Lung (tissue), 11 donors: ENCODE measurements at regions not wholly inside any gene's neighbourhood (a gene's known extent, or its start where the extent isn't known, plus 50 kb on each side); places are given as distances from the start of the nearest gene placed in this dataset.

Experiments
- ATAC-seq: fragments of 200-7000 bp; cut with Tn5 transposase; one replicate; pipeline ENCODE4 v1.9.1; 2020; ENCODE audit warnings: moderate number of reproducible peaks; ENCODE audit not compliant: insufficient read depth, low FRiP score
- DNase-seq, 3 donors: peaks; one replicate each; pipeline ENCODE4 v3.0.0-alpha.2; 2013 to 2017
- H3K27ac ChIP-seq, 2 donors: one replicate each; pipeline ENCODE4 v1.5.1; 2013; ENCODE audit warnings: mild to moderate bottlenecking in 2 of 2, moderate library complexity in 2 of 2, control low read depth in 1 of 2, inconsistent platforms in 1 of 2, low read depth in 1 of 2, low read length in 1 of 2
- H3K27me3 ChIP-seq, 3 donors: one replicate each; pipeline ENCODE4 v1.5.1; 2013; ENCODE audit warnings: low read length in 2 of 3; ENCODE audit not compliant: control insufficient read depth in 3 of 3, insufficient read depth in 3 of 3
- H3K36me3 ChIP-seq, 4 donors: one replicate each; pipeline ENCODE4 v1.5.1; 2013; ENCODE audit warnings: low read length in 4 of 4, mild to moderate bottlenecking in 1 of 4, moderate library complexity in 1 of 4; ENCODE audit not compliant: control insufficient read depth in 4 of 4, insufficient read depth in 4 of 4
- H3K4me1 ChIP-seq, 5 donors: one replicate each; pipeline ENCODE4 v1.5.1; 2013; ENCODE audit warnings: low read length in 5 of 5, mild to moderate bottlenecking in 2 of 5, moderate library complexity in 1 of 5; ENCODE audit not compliant: control insufficient read depth in 5 of 5, insufficient read depth in 5 of 5
- H3K4me3 ChIP-seq: one replicate; pipeline ENCODE4 v1.5.1; 2013; ENCODE audit warnings: mild to moderate bottlenecking, control low read depth, moderate library complexity
- H3K9ac ChIP-seq, 2 donors: one replicate each; pipeline ENCODE4 v1.5.1; 2013; ENCODE audit warnings: low read length in 2 of 2, control low read depth in 1 of 2; ENCODE audit not compliant: insufficient read depth in 1 of 2
- H3K9me3 ChIP-seq, 4 donors: one replicate each; pipeline ENCODE4 v1.5.1; 2013; ENCODE audit warnings: low read length in 3 of 4, mild to moderate bottlenecking in 1 of 4, moderate library complexity in 1 of 4; ENCODE audit not compliant: control insufficient read depth in 4 of 4, insufficient read depth in 3 of 4
- CTCF ChIP-seq: IDR thresholded peaks from 2 replicates; pipeline ENCODE4 v1.5.1; 2012; ENCODE audit warnings: mild to moderate bottlenecking; ENCODE audit errors: control extremely low read depth, extremely low read depth
- WGBS, 2 donors: extraction: QIAGEN DNeasy Blood & Tissue Kit; methylation state at CpG; one replicate each; pipeline ENCODE4 v1.1.7; 2013; 5-methylcytosine and 5-hydroxymethylcytosine counted together
- donor health status: control.
- donor health status: control.
- donor health status: Bipolar disorder and iron deficiency.
- donor health status: healthy.
- donor health status: DM: yes; HTN: yes; CAD: no.

- ATAC-seq = no peak
- DNase-seq = no peak
- Histone ChIP-seq H3K36me3 (no peaks in the 10 kb centered on the region), H3K27ac (no peak overlapping the region), H3K4me1 (peaks cover 0 to 9% (median 0%) of the 10 kb centered on the region in 5 donors), H3K9me3 (peaks cover 0 to 9% (median 0%) of the 10 kb centered on the region in 4 donors), H3K4me3 (no peak overlapping the region), H3K27me3 (peaks cover 0 to 10% (median 0%) of the 10 kb centered on the region in 3 donors), H3K9ac (no peak overlapping the region)
- no peak for TF ChIP-seq CTCF
Observed at GRCh38 chr20:43309266-43309665, 119.6 kb upstream of the PTPRT start.

GRCh38 chr20:43306837-43307236, 117.1 kb upstream of the PTPRT start:
- ATAC-seq (no peak), DNase-seq (peak; percentile 68 to 86 (median 77))
- peaks cover 0 to 9% (median 0%) of the 10 kb centered on the region in 5 donors for H3K4me1 ChIP-seq

GRCh38 chr20:43305749-43306148, 116.0 kb upstream of the PTPRT start:
- Histone ChIP-seq H3K36me3 (no peaks in the 10 kb centered on the region), H3K4me1 (peaks cover 0 to 9% (median 0%) of the 10 kb centered on the region in 5 donors), H3K27me3 (peaks cover 0 to 2% (median 0%) of the 10 kb centered on the region in 3 donors), H3K9me3 (peaks cover 0 to 9% (median 0%) of the 10 kb centered on the region in 4 donors), H3K9ac (no peak overlapping the region), H3K27ac (no peak overlapping the region), H3K4me3 (no peak overlapping the region)
- ATAC-seq (no peak), DNase-seq (no peak)
- TF ChIP-seq CTCF = no peak

More at GRCh38 chr20:43306837-43307236, 117.1 kb upstream of the PTPRT start:
- Histone ChIP-seq H3K27me3 (peaks cover 0 to 7% (median 0%) of the 10 kb centered on the region in 3 donors), H3K36me3 (no peaks in the 10 kb centered on the region), H3K4me3 (no peak overlapping the region), H3K9me3 (peaks cover 0 to 9% (median 0%) of the 10 kb centered on the region in 4 donors), H3K27ac (no peak overlapping the region), H3K9ac (no peak overlapping the region)
- 47 to 79% methylated on average over 4 of the region's 4 CpGs for WGBS, 2 donors
- no peak for TF ChIP-seq CTCF

- Histone ChIP-seq H3K4me3 (no peak overlapping the region), H3K9me3 (peaks cover 0 to 9% (median 0%) of the 10 kb centered on the region in 4 donors), H3K36me3 (no peaks in the 10 kb centered on the region), H3K9ac (no peak overlapping the region), H3K27ac (no peak overlapping the region), H3K27me3 (no peaks in the 10 kb centered on the region), H3K4me1 (peaks cover 0 to 9% (median 0%) of the 10 kb centered on the region in 5 donors)
- ATAC-seq = no peak
- DNase-seq = no peak
- TF ChIP-seq CTCF = no peak
- whole genome bisulfite sequencing, 2 donors = 90 to 100% methylated on average over 1 of the region's 1 CpG
Observed at GRCh38 chr20:43304598-43304997, 114.9 kb upstream of the PTPRT start.
